ENCODE measurements at regions not wholly inside any gene's neighbourhood (a gene's known extent, or its start where the extent isn't known, plus 50 kb on each side); places are given as distances from the start of the nearest gene placed in this dataset.

DNA sequence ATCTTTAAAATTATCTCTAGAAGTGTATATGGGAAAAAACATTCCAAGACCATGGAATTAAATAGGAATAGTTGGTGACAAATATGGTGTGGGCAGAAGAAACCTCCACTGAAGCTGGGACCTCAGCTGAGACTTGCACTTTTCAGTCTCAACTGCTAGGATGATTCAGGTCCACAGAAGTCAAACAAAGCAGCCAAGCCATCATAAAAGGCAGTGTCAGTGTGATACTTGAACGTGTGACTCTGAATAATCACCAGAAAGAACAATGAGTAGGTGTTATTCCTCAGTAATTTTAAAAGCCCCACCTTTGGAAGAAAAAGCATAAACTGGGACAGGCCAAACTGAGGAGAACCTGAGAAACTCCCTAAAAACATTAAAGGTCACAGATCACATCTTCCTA is 90.7 kb downstream of the ZNF281 start:
- CTCF ChIA-PET (ENCODE audit: unreplicated experiment), result no interaction called here
- Histone ChIP-seq H4K20me1 (ENCODE audit: insufficient read depth, low read length) (no peaks in the 10 kb centered on the region), H3K4me1 (ENCODE audit: insufficient read depth, low read length, poor library complexity, severe bottlenecking) (no peaks in the 10 kb centered on the region), H3K4me2 (ENCODE audit: low read length) (no peak overlapping the region), H3K4me3 (ENCODE audit: low read depth, low read length, poor library complexity, severe bottlenecking) (no peak overlapping the region), H3K9me3 (ENCODE audit: low read length) (no peaks in the 10 kb centered on the region), H3K36me3 (ENCODE audit: insufficient read depth, low read length) (no peaks in the 10 kb centered on the region), H2AFZ (ENCODE audit: low read length) (no peak overlapping the region), H3K79me2 (ENCODE audit: insufficient read depth, low read depth, low read length) (no peaks in the 10 kb centered on the region), H3K27ac (ENCODE audit: low read depth, low read length, poor library complexity, severe bottlenecking) (no peak overlapping the region), H3K9me2 (ENCODE audit: insufficient read depth, low read length) (no peaks in the 10 kb centered on the region)
- no peak for DNase-seq (ENCODE audit: low spot score)
- BruUV-seq (replicated peaks), result no TSS peak
- intact Hi-C loops (cut with micrococcal nuclease; ENCODE audit: unreplicated experiment), result no loop called here
- POLR2A ChIA-PET, result interaction anchor here (0.6 to 0.9 kb wide), 2 partner anchors 11 to 12 kb away, joined by 3 to 4 read pairs; no protein-coding TSS in a partner anchor
- TF ChIP-seq, protein P1, sequence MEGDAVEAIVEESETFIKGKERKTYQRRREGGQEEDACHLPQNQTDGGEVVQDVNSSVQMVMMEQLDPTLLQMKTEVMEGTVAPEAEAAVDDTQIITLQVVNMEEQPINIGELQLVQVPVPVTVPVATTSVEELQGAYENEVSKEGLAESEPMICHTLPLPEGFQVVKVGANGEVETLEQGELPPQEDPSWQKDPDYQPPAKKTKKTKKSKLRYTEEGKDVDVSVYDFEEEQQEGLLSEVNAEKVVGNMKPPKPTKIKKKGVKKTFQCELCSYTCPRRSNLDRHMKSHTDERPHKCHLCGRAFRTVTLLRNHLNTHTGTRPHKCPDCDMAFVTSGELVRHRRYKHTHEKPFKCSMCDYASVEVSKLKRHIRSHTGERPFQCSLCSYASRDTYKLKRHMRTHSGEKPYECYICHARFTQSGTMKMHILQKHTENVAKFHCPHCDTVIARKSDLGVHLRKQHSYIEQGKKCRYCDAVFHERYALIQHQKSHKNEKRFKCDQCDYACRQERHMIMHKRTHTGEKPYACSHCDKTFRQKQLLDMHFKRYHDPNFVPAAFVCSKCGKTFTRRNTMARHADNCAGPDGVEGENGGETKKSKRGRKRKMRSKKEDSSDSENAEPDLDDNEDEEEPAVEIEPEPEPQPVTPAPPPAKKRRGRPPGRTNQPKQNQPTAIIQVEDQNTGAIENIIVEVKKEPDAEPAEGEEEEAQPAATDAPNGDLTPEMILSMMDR (conservative IDR thresholded peaks at IDR 0.05; ENCODE audit: low read length), result no peak
- no peak for TF ChIP-seq EZH2phosphoT487 (IDR thresholded peaks at IDR 0.05; ENCODE audit: borderline replicate concordance, low read depth, low read length)

DNA sequence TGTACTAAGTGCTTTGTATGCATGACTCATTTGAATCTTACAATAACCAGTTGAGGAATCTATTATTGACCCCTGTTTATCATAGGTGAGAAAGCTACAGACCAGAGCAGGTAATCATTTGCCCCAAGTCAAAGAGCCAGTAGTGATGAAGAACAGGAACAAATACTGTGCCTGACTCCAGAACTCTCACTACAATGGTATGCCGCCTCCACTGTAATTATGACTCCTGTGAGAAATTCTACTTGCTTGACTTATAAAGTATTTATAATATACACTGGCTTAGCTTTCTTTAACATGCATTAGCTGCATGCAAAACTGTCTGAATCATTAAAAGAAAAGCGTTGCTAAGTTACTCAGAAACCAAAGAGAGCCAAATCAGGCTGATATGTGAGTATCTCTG is 92.6 kb downstream of the ZNF281 start:
- no TSS peak for BruUV-seq (replicated peaks)

DNA sequence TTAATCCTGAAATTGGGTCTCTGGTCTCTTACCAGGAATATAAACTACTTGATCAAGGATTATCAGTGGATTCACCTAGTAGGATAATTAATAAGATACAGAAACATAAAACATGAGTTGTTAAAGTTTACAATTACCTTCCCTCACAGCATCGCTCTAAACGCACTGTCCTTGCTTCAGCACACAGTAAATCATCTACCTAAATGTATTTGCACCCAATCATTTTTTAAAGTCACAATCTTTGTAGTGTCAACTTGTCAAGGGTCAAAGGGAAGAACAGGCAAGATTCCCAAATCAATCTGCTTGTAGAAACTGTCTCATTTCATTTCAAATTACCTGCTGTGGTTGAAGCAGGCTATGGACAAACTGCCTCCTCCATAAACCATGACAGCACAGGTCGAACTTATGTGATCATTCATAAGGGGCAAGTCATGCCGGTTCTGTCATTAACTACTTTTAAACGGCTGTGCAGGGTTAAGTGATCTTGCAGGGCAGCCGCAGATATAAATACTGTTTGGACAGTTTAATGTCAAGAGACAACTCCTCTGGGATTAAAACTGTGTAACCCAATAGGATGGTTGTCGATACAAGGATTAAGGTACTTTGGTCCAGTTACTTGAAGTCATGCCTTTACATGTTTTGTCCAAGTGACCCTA is 93.6 kb downstream of the ZNF281 start:
- POLR2A ChIA-PET, result interaction anchor here (0.6 kb wide), 2 partner anchors 287 to 373 kb away, joined by 3 read pairs; no protein-coding TSS in a partner anchor
- intact Hi-C loops (cut with micrococcal nuclease; ENCODE audit: unreplicated experiment), result no loop called here
- no peaks in the 10 kb centered on the region for H3K9me3 ChIP-seq (ENCODE audit: low read length)
- H3K79me2 ChIP-seq (ENCODE audit: insufficient read depth, low read depth, low read length), result no peaks in the 10 kb centered on the region
- H3K4me2 ChIP-seq (ENCODE audit: low read length), result no peak overlapping the region
- H3K4me1 ChIP-seq (ENCODE audit: insufficient read depth, low read length, poor library complexity, severe bottlenecking), result no peaks in the 10 kb centered on the region
- no peaks in the 10 kb centered on the region for H4K20me1 ChIP-seq (ENCODE audit: insufficient read depth, low read length)
- DNase-seq (ENCODE audit: low spot score), result no peak
- TF ChIP-seq, protein P1 (conservative IDR thresholded peaks at IDR 0.05; ENCODE audit: low read length), result no peak
- TF ChIP-seq EZH2phosphoT487 (IDR thresholded peaks at IDR 0.05; ENCODE audit: borderline replicate concordance, low read depth, low read length), result no peak
- CTCF ChIA-PET (ENCODE audit: unreplicated experiment), result no interaction called here
- H2AFZ ChIP-seq (ENCODE audit: low read length), result no peak overlapping the region
- H3K9me2 ChIP-seq (ENCODE audit: insufficient read depth, low read length), result no peaks in the 10 kb centered on the region
- H3K4me3 ChIP-seq (ENCODE audit: low read depth, low read length, poor library complexity, severe bottlenecking), result no peak overlapping the region
- H3K36me3 ChIP-seq (ENCODE audit: insufficient read depth, low read length), result no peaks in the 10 kb centered on the region
- no TSS peak for BruUV-seq (replicated peaks)
- no peak overlapping the region for H3K27ac ChIP-seq (ENCODE audit: low read depth, low read length, poor library complexity, severe bottlenecking)

More for the DNA sequence above, 92.6 kb downstream of the ZNF281 start:
- H3K4me3 ChIP-seq (ENCODE audit: low read depth, low read length, poor library complexity, severe bottlenecking), result no peak overlapping the region
- no peak overlapping the region for H3K27ac ChIP-seq (ENCODE audit: low read depth, low read length, poor library complexity, severe bottlenecking)
- H4K20me1 ChIP-seq (ENCODE audit: insufficient read depth, low read length), result no peaks in the 10 kb centered on the region
- CTCF ChIA-PET (ENCODE audit: unreplicated experiment), result no interaction called here
- POLR2A ChIA-PET, result interaction anchor here (0.6 kb wide), 1 partner anchor 374 kb away, joined by 3 read pairs; no protein-coding TSS in a partner anchor
- no peak for DNase-seq (ENCODE audit: low spot score)
- H3K9me3 ChIP-seq (ENCODE audit: low read length), result no peaks in the 10 kb centered on the region
- TF ChIP-seq EZH2phosphoT487 (IDR thresholded peaks at IDR 0.05; ENCODE audit: borderline replicate concordance, low read depth, low read length), result no peak
- TF ChIP-seq, protein P1 (conservative IDR thresholded peaks at IDR 0.05; ENCODE audit: low read length), result no peak
- H3K9me2 ChIP-seq (ENCODE audit: insufficient read depth, low read length), result no peaks in the 10 kb centered on the region
- no peak overlapping the region for H2AFZ ChIP-seq (ENCODE audit: low read length)
- intact Hi-C loops (cut with micrococcal nuclease; ENCODE audit: unreplicated experiment), result no loop called here
- no peaks in the 10 kb centered on the region for H3K79me2 ChIP-seq (ENCODE audit: insufficient read depth, low read depth, low read length)
- H3K4me2 ChIP-seq (ENCODE audit: low read length), result no peak overlapping the region
- no peaks in the 10 kb centered on the region for H3K36me3 ChIP-seq (ENCODE audit: insufficient read depth, low read length)
- no peaks in the 10 kb centered on the region for H3K4me1 ChIP-seq (ENCODE audit: insufficient read depth, low read length, poor library complexity, severe bottlenecking)
